ENCODE measurements at regions not wholly inside any gene's neighbourhood (a gene's known extent, or its start where the extent isn't known, plus 50 kb on each side); places are given as distances from the start of the nearest gene placed in this dataset.

- no peak overlapping the region for H3K27ac ChIP-seq
- ATAC-seq = no peak
- no peak for FAIRE-seq
- H3K4me1 ChIP-seq = no peaks in the 10 kb centered on the region
- DNase-seq (ENCODE audit: low read depth in 1 of 2, low spot score in 1 of 2) = no peak
- WGBS (ENCODE audit: missing lambda C conversion rate) = 85% methylated on average over 5 of the region's 5 CpGs
- ChIA-PET CTCF (no interaction called here), POLR2A (no interaction called here)
- no peak overlapping the region for H3K4me3 ChIP-seq
- H3K9me3 ChIP-seq = no peaks in the 10 kb centered on the region
- TF ChIP-seq RAD21 (conservative IDR thresholded peaks at IDR 0.05 in 1 of 2, IDR thresholded peaks at IDR 0.05 in 1 of 2) = no peak
- no peak for TF ChIP-seq CEBPB (IDR thresholded peaks at IDR 0.05)
- TF ChIP-seq CTCF (IDR thresholded peaks at IDR 0.05) = no peak
- TF ChIP-seq EHMT2 (IDR thresholded peaks at IDR 0.05; ENCODE audit: low read depth) = no peak
- no peak for TF ChIP-seq MAFK (IDR thresholded peaks at IDR 0.05; ENCODE audit: partially characterized antibody)
- no peak for TF ChIP-seq ESRRA (IDR thresholded peaks at IDR 0.05; ENCODE audit: borderline replicate concordance, low read length)
- no peak overlapping the region for H3K4me2 ChIP-seq
These were observed 409.3 kb upstream of the RUNX1 start for GRCh38 chr21:35458405-35458804.

- H3K4me2 ChIP-seq = no peak overlapping the region
- DNase-seq (ENCODE audit: low read depth in 1 of 2, low spot score in 1 of 2) = no peak
- ATAC-seq = no peak
- TF ChIP-seq KDM5A (IDR thresholded peaks at IDR 0.05) (no peak), EHF (CRISPR knock-in tag; IDR thresholded peaks at IDR 0.05) (no peak)
- no peak overlapping the region for H3K27ac ChIP-seq
- ChIA-PET CTCF (no interaction called here), POLR2A (no interaction called here)
- H3K4me3 ChIP-seq = no peak overlapping the region
- WGBS (ENCODE audit: missing lambda C conversion rate) = 45% methylated on average over 8 of the region's 8 CpGs
- FAIRE-seq = no peak
- H3K4me1 ChIP-seq = no peaks in the 10 kb centered on the region
- no peaks in the 10 kb centered on the region for H3K9me3 ChIP-seq
These were observed 408.1 kb upstream of the RUNX1 start for GRCh38 chr21:35457097-35457804.

GRCh38 chr21:35451276-35451675 is 402.2 kb upstream of the RUNX1 start:
- ChIA-PET POLR2A (no interaction called here), CTCF (no interaction called here)
- no peak overlapping the region for H3K27ac ChIP-seq
- FAIRE-seq (no peak), DNase-seq (ENCODE audit: low read depth in 1 of 2, low spot score in 1 of 2) (no peak), ATAC-seq (no peak)
- H3K4me1 ChIP-seq = no peaks in the 10 kb centered on the region
- TF ChIP-seq SMC3 (IDR thresholded peaks at IDR 0.05) (no peak), MAFK (IDR thresholded peaks at IDR 0.05; ENCODE audit: partially characterized antibody) (no peak), POLR2A (IDR thresholded peaks at IDR 0.05; ENCODE audit: low read length) (no peak), JUNB (IDR thresholded peaks at IDR 0.05) (no peak), HOXA7 (CRISPR knock-in tag; IDR thresholded peaks at IDR 0.05) (no peak), GATA3 (IDR thresholded peaks at IDR 0.05; ENCODE audit: borderline replicate concordance) (no peak), REST (IDR thresholded peaks at IDR 0.05) (no peak), ELK1 (IDR thresholded peaks at IDR 0.05; ENCODE audit: low read depth, low read length) (no peak), HOXB13 (CRISPR knock-in tag; IDR thresholded peaks at IDR 0.05; ENCODE audit: low read depth) (no peak), ZNF302 (CRISPR knock-in tag; IDR thresholded peaks at IDR 0.05) (no peak), USF2 (IDR thresholded peaks at IDR 0.05) (no peak), ESRRA (IDR thresholded peaks at IDR 0.05; ENCODE audit: borderline replicate concordance, low read length) (no peak), HEYL (CRISPR knock-in tag; IDR thresholded peaks at IDR 0.05) (no peak), E2F6 (IDR thresholded peaks at IDR 0.05; ENCODE audit: borderline replicate concordance, low read depth) (no peak), PBX3 (IDR thresholded peaks at IDR 0.05) (no peak), HOXB5 (CRISPR knock-in tag; IDR thresholded peaks at IDR 0.05) (no peak)
- no peak overlapping the region for H3K4me2 ChIP-seq
- H3K4me3 ChIP-seq = no peak overlapping the region
- H3K9me3 ChIP-seq = no peaks in the 10 kb centered on the region; the same call in 2 of the 3 replicates
- 16% methylated on average over 1 of the region's 1 CpG for WGBS (ENCODE audit: missing lambda C conversion rate)

Measured in A549 (cell line).